ENCODE measurements at regions not wholly inside any gene's neighbourhood (a gene's known extent, or its start where the extent isn't known, plus 50 kb on each side); places are given as distances from the start of the nearest gene placed in this dataset.
"Not testable (repeated sequence)": the region's sequence is repeated elsewhere in the genome, so short reads cannot be mapped to it uniquely, and the experiment has no call there.

DNA sequence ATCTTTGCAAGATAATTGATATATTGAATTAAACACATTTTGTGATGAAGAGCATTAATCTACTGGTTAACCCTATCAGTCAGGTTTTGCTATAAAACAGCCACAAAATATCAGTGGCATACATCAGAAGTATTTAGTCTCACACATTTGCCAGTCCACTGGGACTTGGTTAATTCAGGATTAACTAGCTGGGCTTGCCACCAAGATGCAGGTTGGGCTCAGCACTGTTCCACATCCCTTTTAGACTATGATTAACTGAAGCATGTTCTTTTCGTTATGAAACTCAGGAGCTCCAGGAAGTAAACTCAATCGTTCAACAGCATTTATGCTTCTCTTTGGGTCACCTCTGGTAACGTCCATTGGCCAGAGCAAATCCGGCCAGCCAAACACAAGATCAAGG is 538.1 kb upstream of the HS3ST1 start:
- intact Hi-C loops (cut with micrococcal nuclease) = no loop called here
- Histone ChIP-seq H3K4me1 (ENCODE audit: control insufficient read depth in 2 of 2, insufficient read depth in 2 of 2, low read length in 2 of 2) (no peaks in the 10 kb centered on the region), H3K27me3 (ENCODE audit: control insufficient read depth in 2 of 2, insufficient read depth in 2 of 2, low read length in 2 of 2) (peaks cover 0 to 3% of the 10 kb centered on the region in 2 donors), H3K27ac (ENCODE audit: low read depth, low read length) (no peak overlapping the region), H3K9me3 (ENCODE audit: control insufficient read depth in 2 of 3, low read length in 3 of 3) (no peaks in the 10 kb centered on the region), H3K4me3 (ENCODE audit: low read length) (no peak overlapping the region), H3K36me3 (ENCODE audit: control insufficient read depth in 2 of 3, insufficient read depth in 3 of 3, low read length in 3 of 3) (no peaks in the 10 kb centered on the region)
- ChIA-PET POLR2A (no interaction called here), CTCF (no interaction called here)
- H3K36me3 Mint-ChIP-seq = peaks cover 0 to 5% (median 0%) of the 10 kb centered on the region in 5 donors
- DNase-seq (no peak), ATAC-seq (no peak)
- no peaks in the 10 kb centered on the region for H3K4me1 Mint-ChIP-seq
- H3K4me3 Mint-ChIP-seq = no peak overlapping the region
- peaks cover 0 to 15% (median 2%) of the 10 kb centered on the region in 11 donors for H3K9me3 Mint-ChIP-seq
- H3K27ac Mint-ChIP-seq = no peak overlapping the region
- H3K27me3 Mint-ChIP-seq = peaks cover 0 to 10% (median 0%) of the 10 kb centered on the region in 5 donors

DNA sequence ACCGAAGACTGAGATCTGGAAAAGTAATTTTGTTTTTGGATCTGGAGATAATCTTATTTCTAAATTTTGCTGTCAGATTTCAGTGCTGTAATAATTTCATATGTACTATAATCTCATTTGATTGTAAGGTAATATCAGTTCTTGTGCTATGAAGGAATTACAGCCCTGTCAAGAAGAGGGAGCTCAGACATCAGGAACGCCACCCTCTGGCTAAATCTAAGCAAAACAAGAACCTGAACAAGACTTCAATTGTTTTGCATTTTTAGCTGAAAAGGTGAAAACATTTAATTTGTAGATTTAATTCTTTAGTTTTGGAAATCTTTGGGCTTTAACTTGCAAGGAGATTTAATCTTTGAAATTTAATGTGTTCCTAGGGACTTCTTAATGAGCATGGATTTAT is 525.4 kb upstream of the HS3ST1 start:
- no peaks in the 10 kb centered on the region for H3K27me3 Mint-ChIP-seq
- H3K4me3 ChIP-seq (ENCODE audit: low read length) = no peak overlapping the region
- ChIA-PET POLR2A (no interaction called here), CTCF (interaction anchor here (0.7 kb wide), 1 partner anchor 705 kb away, joined by 3 read pairs; no protein-coding TSS in a partner anchor)
- no peaks in the 10 kb centered on the region for H3K36me3 ChIP-seq (ENCODE audit: control insufficient read depth in 2 of 3, insufficient read depth in 3 of 3, low read length in 3 of 3)
- no peak overlapping the region for H3K4me3 Mint-ChIP-seq
- H3K9me3 Mint-ChIP-seq = peaks cover 0 to 2% (median 0%) of the 10 kb centered on the region in 11 donors
- H3K27me3 ChIP-seq (ENCODE audit: control insufficient read depth in 2 of 2, insufficient read depth in 2 of 2, low read length in 2 of 2) = no peaks in the 10 kb centered on the region
- no peaks in the 10 kb centered on the region for H3K4me1 Mint-ChIP-seq
- ATAC-seq (no peak), DNase-seq (no peak)
- no peaks in the 10 kb centered on the region for H3K36me3 Mint-ChIP-seq
- no peaks in the 10 kb centered on the region for H3K4me1 ChIP-seq (ENCODE audit: control insufficient read depth in 2 of 2, insufficient read depth in 2 of 2, low read length in 2 of 2)
- no peak overlapping the region for H3K27ac ChIP-seq (ENCODE audit: low read depth, low read length)
- intact Hi-C loops (cut with micrococcal nuclease) = loop anchor here in 1 of 2 donors (5.0 kb wide), 1 partner anchor 1372 kb away; no protein-coding TSS in a partner anchor
- H3K9me3 ChIP-seq (ENCODE audit: control insufficient read depth in 2 of 3, low read length in 3 of 3) = no peaks in the 10 kb centered on the region
- H3K27ac Mint-ChIP-seq = no peak overlapping the region

DNA sequence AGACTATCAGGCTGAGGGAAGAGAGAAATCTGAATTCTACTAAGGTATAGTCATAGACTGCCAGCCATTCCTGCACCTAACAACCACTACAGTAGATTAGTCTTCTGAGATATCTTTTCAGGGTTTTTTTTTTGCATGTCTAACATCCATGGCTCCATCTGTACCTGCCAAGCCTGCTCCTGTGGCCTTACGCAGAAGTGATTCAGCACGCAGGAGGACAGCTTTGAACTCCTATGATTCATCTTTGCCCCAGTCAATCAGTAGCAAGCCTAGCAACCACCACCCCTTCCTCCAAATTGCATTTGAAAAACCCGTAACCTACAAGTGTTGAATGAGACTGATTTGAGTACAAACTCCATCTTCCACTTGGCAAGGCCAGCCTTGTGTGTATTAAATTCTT is 520.7 kb upstream of the HS3ST1 start:
- H3K36me3 Mint-ChIP-seq = no peaks in the 10 kb centered on the region
- no peaks in the 10 kb centered on the region for H3K27me3 Mint-ChIP-seq
- no peak overlapping the region for H3K4me3 Mint-ChIP-seq
- CTCF ChIA-PET = no interaction called here
- Histone ChIP-seq H3K36me3 (ENCODE audit: control insufficient read depth in 2 of 3, insufficient read depth in 3 of 3, low read length in 3 of 3) (no peaks in the 10 kb centered on the region), H3K27ac (ENCODE audit: low read depth, low read length) (no peak overlapping the region), H3K27me3 (ENCODE audit: control insufficient read depth in 2 of 2, insufficient read depth in 2 of 2, low read length in 2 of 2) (no peaks in the 10 kb centered on the region), H3K9me3 (ENCODE audit: control insufficient read depth in 2 of 3, low read length in 3 of 3) (no peaks in the 10 kb centered on the region), H3K4me3 (ENCODE audit: low read length) (no peak overlapping the region), H3K4me1 (ENCODE audit: control insufficient read depth in 2 of 2, insufficient read depth in 2 of 2, low read length in 2 of 2) (no peaks in the 10 kb centered on the region)
- H3K27ac Mint-ChIP-seq = no peak overlapping the region
- DNase-seq (no peak), ATAC-seq (no peak)
- H3K4me1 Mint-ChIP-seq = no peaks in the 10 kb centered on the region
- POLR2A ChIA-PET = no interaction called here
- intact Hi-C loops (cut with micrococcal nuclease) = no loop called here
- peaks cover 0 to 4% (median 0%) of the 10 kb centered on the region in 11 donors for H3K9me3 Mint-ChIP-seq

DNA sequence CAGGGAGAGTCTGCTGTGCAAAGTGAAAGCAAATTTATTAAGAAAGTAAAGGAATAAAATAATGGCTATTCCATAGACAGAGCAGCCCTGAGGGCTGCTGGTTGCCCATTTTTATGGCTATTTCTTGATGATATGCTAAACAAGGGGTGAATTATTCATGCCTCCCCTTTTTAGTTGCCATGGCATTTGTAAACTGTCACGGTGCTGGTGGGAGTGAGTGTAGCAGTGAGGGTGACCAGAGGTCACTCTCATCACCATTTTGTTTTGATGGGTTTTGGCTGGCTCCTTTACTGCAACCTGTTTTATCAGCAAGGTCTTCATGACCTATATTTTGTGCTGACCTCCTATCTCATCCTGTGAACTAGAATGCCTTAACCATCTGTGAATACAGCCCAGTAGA is 518.9 kb upstream of the HS3ST1 start:
- H3K9me3 ChIP-seq (ENCODE audit: control insufficient read depth in 2 of 3, low read length in 3 of 3); H3K4me3 Mint-ChIP-seq; H3K36me3 ChIP-seq (ENCODE audit: control insufficient read depth in 2 of 3, insufficient read depth in 3 of 3, low read length in 3 of 3); H3K36me3 Mint-ChIP-seq; H3K27me3 Mint-ChIP-seq; CTCF ChIA-PET; DNase-seq; H3K27ac Mint-ChIP-seq; intact Hi-C loops (cut with micrococcal nuclease); H3K4me1 Mint-ChIP-seq; H3K27me3 ChIP-seq (ENCODE audit: control insufficient read depth in 2 of 2, insufficient read depth in 2 of 2, low read length in 2 of 2); ATAC-seq; H3K9me3 Mint-ChIP-seq; H3K27ac ChIP-seq (ENCODE audit: low read depth, low read length); H3K4me1 ChIP-seq (ENCODE audit: control insufficient read depth in 2 of 2, insufficient read depth in 2 of 2, low read length in 2 of 2); POLR2A ChIA-PET; H3K4me3 ChIP-seq (ENCODE audit: low read length): not testable (repeated sequence)

DNA sequence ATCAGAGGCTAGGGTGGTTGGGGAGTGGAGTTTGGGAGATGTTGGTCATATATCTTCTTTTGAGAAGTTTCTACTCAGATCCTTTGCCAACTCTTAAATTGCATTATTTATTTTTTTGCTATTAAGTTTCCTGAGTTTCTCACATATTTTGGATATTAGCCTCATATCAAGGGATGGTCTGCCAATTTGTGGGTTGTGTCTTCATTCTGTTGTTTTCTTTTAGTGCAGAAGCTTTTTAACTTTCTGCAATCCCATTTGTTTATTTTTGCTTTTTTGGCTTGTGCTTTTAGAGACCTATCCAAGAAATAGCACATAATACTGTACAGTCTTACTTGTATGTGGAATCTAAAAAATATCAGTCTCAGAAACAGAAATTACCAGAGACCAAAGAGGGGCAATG is 509.2 kb upstream of the HS3ST1 start:
- no peak overlapping the region for H3K4me3 Mint-ChIP-seq
- H3K4me1 Mint-ChIP-seq = peaks cover 0 to 1% (median 0%) of the 10 kb centered on the region in 7 donors
- H3K27ac Mint-ChIP-seq = no peak overlapping the region
- ChIA-PET POLR2A (no interaction called here), CTCF (interaction anchor here (0.7 kb wide), 1 partner anchor 30 kb away, joined by 3 read pairs; no protein-coding TSS in a partner anchor)
- Histone ChIP-seq H3K4me3 (ENCODE audit: low read length) (no peak overlapping the region), H3K4me1 (ENCODE audit: control insufficient read depth in 2 of 2, insufficient read depth in 2 of 2, low read length in 2 of 2) (no peaks in the 10 kb centered on the region), H3K27me3 (ENCODE audit: control insufficient read depth in 2 of 2, insufficient read depth in 2 of 2, low read length in 2 of 2) (no peaks in the 10 kb centered on the region), H3K9me3 (ENCODE audit: control insufficient read depth in 2 of 3, low read length in 3 of 3) (no peaks in the 10 kb centered on the region), H3K36me3 (ENCODE audit: control insufficient read depth in 2 of 3, insufficient read depth in 3 of 3, low read length in 3 of 3) (no peaks in the 10 kb centered on the region), H3K27ac (ENCODE audit: low read depth, low read length) (no peak overlapping the region)
- no peak for ATAC-seq
- H3K27me3 Mint-ChIP-seq = no peaks in the 10 kb centered on the region
- H3K36me3 Mint-ChIP-seq = no peaks in the 10 kb centered on the region
- DNase-seq = no peak
- intact Hi-C loops (cut with micrococcal nuclease) = no loop called here
- H3K9me3 Mint-ChIP-seq = peaks cover 0 to 30% (median 4%) of the 10 kb centered on the region in 11 donors

DNA sequence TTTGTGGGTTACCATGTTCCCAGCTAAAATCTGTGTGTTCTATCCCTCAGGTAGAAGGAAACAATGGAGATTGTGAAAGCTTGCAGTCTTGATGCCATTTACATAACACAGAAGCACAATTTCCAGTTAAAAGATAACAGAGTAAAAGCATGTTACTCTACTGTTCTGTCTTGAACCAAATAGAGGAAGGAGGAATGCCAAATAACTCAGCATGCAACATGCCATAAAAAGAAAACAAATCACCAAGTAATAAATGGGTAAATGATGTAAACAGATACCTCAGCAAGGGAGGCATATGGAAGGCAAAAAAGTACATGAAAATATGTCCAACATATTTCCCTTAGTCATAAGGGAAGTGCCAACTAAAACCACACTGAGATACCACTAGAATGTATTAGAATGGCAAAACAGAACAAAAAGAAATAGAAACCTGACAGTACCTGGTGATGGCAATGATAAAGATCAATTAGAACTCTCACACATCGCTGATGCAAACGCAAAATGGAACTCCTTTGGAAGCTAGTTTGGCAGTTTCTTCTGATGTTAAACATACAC is 502.6 kb upstream of the HS3ST1 start:
- POLR2A ChIA-PET = no interaction called here
- Histone ChIP-seq H3K36me3 (ENCODE audit: control insufficient read depth in 2 of 3, insufficient read depth in 3 of 3, low read length in 3 of 3) (no peaks in the 10 kb centered on the region), H3K27ac (ENCODE audit: low read depth, low read length) (no peak overlapping the region), H3K4me3 (ENCODE audit: low read length) (no peak overlapping the region), H3K4me1 (ENCODE audit: control insufficient read depth in 2 of 2, insufficient read depth in 2 of 2, low read length in 2 of 2) (no peaks in the 10 kb centered on the region), H3K27me3 (ENCODE audit: control insufficient read depth in 2 of 2, insufficient read depth in 2 of 2, low read length in 2 of 2) (no peaks in the 10 kb centered on the region), H3K9me3 (ENCODE audit: control insufficient read depth in 2 of 3, low read length in 3 of 3) (no peaks in the 10 kb centered on the region)
- CTCF ChIA-PET = no interaction called here
- intact Hi-C loops (cut with micrococcal nuclease) = no loop called here
- Mint-ChIP-seq H3K4me1 (no peaks in the 10 kb centered on the region), H3K36me3 (no peaks in the 10 kb centered on the region), H3K27me3 (no peaks in the 10 kb centered on the region), H3K4me3 (no peak overlapping the region), H3K27ac (no peak overlapping the region), H3K9me3 (peaks cover 0 to 17% (median 4%) of the 10 kb centered on the region in 11 donors)
- no peak for ATAC-seq
- DNase-seq = no peak

DNA sequence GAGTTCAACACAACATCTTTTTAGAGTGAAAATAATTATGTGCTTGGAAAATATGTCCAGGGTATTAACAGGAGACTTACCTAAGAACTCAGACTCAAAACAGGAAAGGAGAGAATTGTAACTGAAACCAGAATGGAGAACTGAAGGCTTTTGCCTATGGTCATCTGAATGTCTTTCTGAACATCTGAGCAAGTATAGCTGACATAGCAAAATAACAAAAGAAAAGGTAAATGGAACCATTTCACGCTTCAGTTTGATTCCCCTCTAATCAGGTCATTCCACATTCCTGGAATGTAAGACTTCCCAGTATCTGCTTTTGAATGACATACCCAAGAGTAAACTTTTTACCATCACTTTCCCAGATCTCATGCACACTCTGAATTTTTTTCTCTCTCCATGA is 500.4 kb upstream of the HS3ST1 start:
- Histone ChIP-seq H3K27me3 (ENCODE audit: control insufficient read depth in 2 of 2, insufficient read depth in 2 of 2, low read length in 2 of 2) (no peaks in the 10 kb centered on the region), H3K36me3 (ENCODE audit: control insufficient read depth in 2 of 3, insufficient read depth in 3 of 3, low read length in 3 of 3) (no peaks in the 10 kb centered on the region), H3K9me3 (ENCODE audit: control insufficient read depth in 2 of 3, low read length in 3 of 3) (no peaks in the 10 kb centered on the region), H3K27ac (ENCODE audit: low read depth, low read length) (no peak overlapping the region), H3K4me1 (ENCODE audit: control insufficient read depth in 2 of 2, insufficient read depth in 2 of 2, low read length in 2 of 2) (no peaks in the 10 kb centered on the region), H3K4me3 (ENCODE audit: low read length) (no peak overlapping the region)
- H3K4me3 Mint-ChIP-seq = no peak overlapping the region
- H3K9me3 Mint-ChIP-seq = peaks cover 0 to 8% (median 4%) of the 10 kb centered on the region in 11 donors
- CTCF ChIA-PET = no interaction called here
- no peak overlapping the region for H3K27ac Mint-ChIP-seq
- no peaks in the 10 kb centered on the region for H3K36me3 Mint-ChIP-seq
- H3K27me3 Mint-ChIP-seq = no peaks in the 10 kb centered on the region
- no peaks in the 10 kb centered on the region for H3K4me1 Mint-ChIP-seq
- intact Hi-C loops (cut with micrococcal nuclease) = no loop called here
- DNase-seq = no peak
- no peak for ATAC-seq
- POLR2A ChIA-PET = no interaction called here

All from naive thymus-derived CD4-positive, alpha-beta T cell (primary cell).